ENCODE measurements at regions not wholly inside any gene's neighbourhood (a gene's known extent, or its start where the extent isn't known, plus 50 kb on each side); places are given as distances from the start of the nearest gene placed in this dataset.
A peak's percentile ranks its signal among the peaks of the same experiment; 100 is the strongest.

GRCh38 chr16:13393816-13394215, 492.4 kb downstream of the SHISA9 start:
- no peak for DNase-seq (ENCODE audit: low read depth)

- DNase-seq (ENCODE audit: low read depth): no peak
Measured at GRCh38 chr16:13394488-13394887, 493.1 kb downstream of the SHISA9 start.

DNA sequence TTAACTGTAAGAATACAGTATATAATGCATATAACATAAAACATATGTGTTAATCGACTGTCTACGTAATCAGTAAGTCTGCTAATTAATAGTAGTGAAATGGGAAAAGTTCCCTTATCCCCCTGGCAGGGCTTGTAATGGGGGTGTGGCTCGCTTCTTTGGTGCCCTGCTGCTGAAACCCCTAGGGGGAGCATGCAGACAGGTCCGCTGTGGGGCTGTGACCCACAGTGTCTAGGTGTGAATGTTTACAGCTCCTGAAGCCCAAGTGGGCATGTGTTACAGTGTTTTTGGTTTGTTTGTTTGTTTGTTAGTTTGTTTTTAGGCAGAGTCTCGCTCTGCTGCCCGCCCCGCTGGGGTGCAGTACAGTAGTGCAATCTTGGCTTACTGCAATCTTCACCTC, 495.7 kb downstream of the SHISA9 start:
- DNase-seq (ENCODE audit: low read depth): no peak

- peak; percentile 59 for DNase-seq (ENCODE audit: low read depth)
Measured at GRCh38 chr16:13401641-13402040, 500.2 kb downstream of the SHISA9 start.

- DNase-seq (ENCODE audit: low read depth): peak; percentile 69
Measured at GRCh38 chr16:13402601-13403000, 501.2 kb downstream of the SHISA9 start.

GRCh38 chr16:13403326-13403725, 501.9 kb downstream of the SHISA9 start:
- no peak for DNase-seq (ENCODE audit: low read depth)

- DNase-seq (ENCODE audit: low read depth): peak; percentile 97
Measured at GRCh38 chr16:13414154-13414553, 505.8 kb upstream of the ERCC4 start.

DNA sequence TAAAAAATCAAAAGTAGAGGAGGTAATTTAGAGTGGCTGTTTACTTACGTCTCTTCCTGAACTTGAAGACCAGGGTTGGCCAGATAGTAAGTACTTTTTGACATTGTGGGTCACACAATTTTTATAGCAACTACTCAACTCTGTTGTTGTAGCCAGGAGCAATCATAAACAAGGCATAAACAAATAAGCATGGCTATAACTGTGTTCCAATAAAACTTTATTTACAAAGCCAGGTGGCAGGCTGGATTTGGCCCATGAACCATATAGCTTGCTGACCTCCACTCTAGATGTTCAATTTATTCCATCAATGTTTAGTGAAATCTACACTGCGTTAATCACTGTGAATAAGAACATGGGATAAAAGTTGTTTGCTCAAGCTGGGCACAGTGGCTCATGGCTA, 500.4 kb upstream of the ERCC4 start:
- DNase-seq (ENCODE audit: low read depth): no peak

DNA sequence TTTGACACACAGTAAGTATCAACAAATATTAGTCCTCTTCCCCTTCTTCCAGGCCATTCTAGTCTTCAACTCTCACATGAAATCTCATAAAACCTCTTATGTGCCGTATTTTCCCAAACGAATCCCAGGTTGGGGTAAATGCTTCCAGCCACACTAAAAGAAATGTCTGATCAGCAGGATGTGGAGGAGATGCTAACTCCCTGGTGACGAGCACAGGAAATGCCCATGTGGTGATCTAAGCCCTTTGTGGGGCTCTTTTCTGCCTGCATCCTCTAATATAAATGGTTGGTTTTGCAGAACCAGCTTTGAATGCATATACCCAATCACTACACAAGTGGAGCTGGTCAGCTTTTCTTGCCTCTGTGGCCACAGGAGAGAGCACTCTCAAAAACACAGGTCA, 498.2 kb upstream of the ERCC4 start:
- no peak for DNase-seq (ENCODE audit: low read depth)

GRCh38 chr16:13425836-13426235, 494.1 kb upstream of the ERCC4 start:
- DNase-seq (ENCODE audit: low read depth): no peak

DNA sequence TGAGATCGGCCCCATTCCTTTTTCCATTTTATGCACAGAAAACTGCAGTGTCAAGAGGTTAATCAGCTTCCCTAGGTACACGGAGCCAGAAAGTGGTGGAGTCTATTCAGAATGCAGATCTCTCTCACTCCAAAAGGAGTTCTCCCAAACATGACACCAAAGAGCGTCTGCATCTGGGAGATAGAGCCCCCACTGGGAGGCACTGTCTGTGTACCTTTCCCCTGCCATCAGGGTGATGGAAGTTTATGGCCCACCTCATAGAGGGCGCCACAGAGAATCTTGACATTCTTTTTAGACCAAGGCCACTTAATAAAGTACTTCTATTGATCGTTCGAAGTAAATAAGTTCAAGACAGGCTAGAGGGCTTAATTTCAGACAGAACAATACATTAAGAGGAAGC, 493.7 kb upstream of the ERCC4 start:
- DNase-seq (ENCODE audit: low read depth): no peak

DNA sequence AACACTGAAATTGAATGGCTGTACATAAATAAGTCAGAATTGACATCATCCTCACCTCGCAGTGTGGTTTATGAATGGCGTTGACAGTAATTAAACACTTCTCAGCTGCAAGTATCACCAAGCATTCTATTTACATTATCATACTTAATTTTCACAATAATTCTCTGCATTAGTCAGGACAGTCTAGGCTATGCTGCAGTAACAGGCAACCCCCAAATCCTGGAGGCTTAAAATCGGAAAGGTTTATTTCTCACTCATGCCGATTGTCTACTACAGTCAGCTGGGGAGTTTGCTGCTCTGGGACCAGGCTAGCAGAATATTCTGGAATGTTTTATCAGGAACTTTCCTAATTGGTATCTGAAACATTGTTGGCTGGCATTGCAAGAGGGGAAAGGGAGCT, 493.2 kb upstream of the ERCC4 start:
- DNase-seq (ENCODE audit: low read depth): no peak

GRCh38 chr16:13427943-13428342, 492.0 kb upstream of the ERCC4 start:
- DNase-seq (ENCODE audit: low read depth): peak; percentile 57

- no peak for DNase-seq (ENCODE audit: low read depth)
Measured at GRCh38 chr16:13429416-13429815, 490.5 kb upstream of the ERCC4 start.

- DNase-seq (ENCODE audit: low read depth): peak; percentile 69
Measured at GRCh38 chr16:13435415-13435814, 484.5 kb upstream of the ERCC4 start.

DNA sequence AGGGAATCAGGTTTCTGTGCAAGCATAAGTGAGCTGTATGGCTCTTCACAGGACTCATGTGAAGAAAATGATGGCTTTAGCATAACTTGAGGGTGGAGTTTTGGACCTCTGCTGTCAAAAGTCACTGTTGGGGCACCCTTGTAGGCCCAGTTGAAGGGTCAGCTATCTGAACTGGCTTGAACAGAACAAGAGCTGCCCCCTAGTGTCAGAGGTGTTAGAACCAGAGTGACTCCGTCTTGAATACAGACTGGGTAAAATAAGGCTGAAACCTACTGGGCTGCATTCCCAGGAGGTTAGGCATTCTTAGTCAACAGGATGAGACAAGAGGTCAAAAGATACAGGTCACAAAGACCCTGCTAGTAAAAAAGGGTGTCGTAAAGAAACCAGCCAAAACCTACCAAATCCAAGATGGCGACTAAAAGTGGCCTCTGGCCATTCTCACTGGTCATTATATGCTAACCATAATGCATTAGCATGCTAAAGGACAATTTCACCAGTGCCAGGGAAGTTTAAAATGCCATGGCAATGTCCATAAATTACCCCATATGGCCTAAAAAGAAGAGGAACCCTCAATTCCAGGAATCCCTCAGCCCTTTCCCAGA, 484.0 kb upstream of the ERCC4 start:
- peak; percentile 73 for DNase-seq (ENCODE audit: low read depth)

- peak; percentile 100 for DNase-seq (ENCODE audit: low read depth)
Measured at GRCh38 chr16:13436641-13437412, 483.1 kb upstream of the ERCC4 start.

GRCh38 chr16:13437413-13437795, 482.6 kb upstream of the ERCC4 start:
- peak; percentile 27 for DNase-seq (ENCODE audit: low read depth)

DNA sequence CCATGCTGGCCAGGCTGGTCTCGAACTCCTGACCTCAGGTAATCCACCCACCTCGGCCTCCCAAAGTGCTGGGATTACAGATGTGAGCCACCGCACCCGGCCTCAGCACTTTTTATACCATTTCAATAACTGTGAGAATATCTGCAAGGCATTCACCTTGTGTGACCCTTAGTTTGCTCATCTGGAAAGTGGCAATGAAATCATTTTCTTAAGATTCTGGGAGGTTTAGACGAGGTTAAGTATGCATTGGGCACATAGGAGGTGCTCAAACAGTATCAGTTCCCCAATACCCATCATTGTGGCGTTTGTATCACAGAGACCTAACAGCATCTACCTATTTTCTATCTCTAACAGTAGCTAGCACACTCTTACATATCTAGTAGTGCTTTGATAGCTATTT, 481.9 kb upstream of the ERCC4 start:
- no peak for DNase-seq (ENCODE audit: low read depth)

GRCh38 chr16:13439766-13440165, 480.2 kb upstream of the ERCC4 start:
- DNase-seq (ENCODE audit: low read depth): no peak

DNA sequence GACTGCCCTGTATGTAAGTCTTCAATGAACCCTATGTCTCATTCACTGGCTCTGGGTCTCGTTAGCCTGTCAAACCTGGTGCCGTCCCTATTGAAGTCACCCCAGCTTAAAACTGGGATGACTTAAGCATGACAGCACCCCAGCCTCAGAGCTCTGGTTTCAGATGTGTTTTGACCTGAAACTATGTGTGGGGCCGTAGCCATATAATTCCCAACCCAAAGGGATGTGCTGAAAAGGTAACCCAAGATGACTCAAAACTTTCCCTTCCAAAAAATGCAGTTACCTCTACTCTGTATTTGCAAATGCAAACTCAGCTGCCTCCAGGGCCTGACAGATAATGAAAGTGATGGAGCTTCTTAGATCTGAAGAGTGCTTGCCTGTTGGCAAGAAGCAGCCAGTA, 478.3 kb upstream of the ERCC4 start:
- DNase-seq (ENCODE audit: low read depth): no peak

DNA sequence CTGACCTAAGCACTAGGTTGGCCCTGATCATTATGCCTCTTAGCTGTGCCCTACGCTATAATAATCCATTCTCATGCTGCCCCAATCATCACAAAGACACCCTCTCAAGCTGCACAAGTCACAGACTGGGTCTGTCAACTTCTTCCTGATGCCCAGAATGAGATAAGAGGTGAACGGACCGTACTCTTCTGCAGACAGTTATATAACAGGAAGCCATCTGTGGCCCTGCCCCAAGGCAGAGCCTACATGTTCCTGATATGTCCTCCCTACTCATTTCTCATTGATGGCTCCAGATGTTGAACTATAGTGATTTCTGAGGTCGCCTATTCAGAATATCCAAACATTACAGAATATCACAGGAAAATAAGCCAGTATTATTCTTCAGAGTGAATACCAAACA, 471.6 kb upstream of the ERCC4 start:
- DNase-seq (ENCODE audit: low read depth): no peak

- DNase-seq (ENCODE audit: low read depth): peak; percentile 81
Measured at GRCh38 chr16:13453325-13453724, 466.6 kb upstream of the ERCC4 start.

Data from renal cortical epithelial cell (primary cell).